H1 (cell line): ENCODE measurements at regions not wholly inside any gene's neighbourhood (a gene's known extent, or its start where the extent isn't known, plus 50 kb on each side); places are given as distances from the start of the nearest gene placed in this dataset.

ENCODE experiments used
- CTCF ChIA-PET: fragments of 300-600 bp; sonication (Branson Sonifier 250); formaldehyde crosslinking; loops from one replicate; lab custom pipeline; 2021; ENCODE audit not compliant: partially characterized antibody; lab: Charles Lee
- POLR2A ChIA-PET: fragments of 300-600 bp; sonication (Branson Sonifier 250); formaldehyde crosslinking; loops from one replicate; lab custom pipeline; 2021; ENCODE audit warnings: inconsistent platforms; ENCODE audit not compliant: partially characterized antibody; lab: Charles Lee
- DNase-seq, 2 experiments: peaks; one replicate each; pipeline versions ENCODE4 v3.0.0 to v3.0.0-alpha.2; 2010 to 2022; ENCODE audit warnings: low spot score in 2 of 2, low read depth in 1 of 2, mixed read lengths in 1 of 2
- FAIRE-seq: peaks from 2 replicates; lab custom pipeline; 2011; peaks lifted over from hg19 to GRCh38; lab: Jason Lieb, UNC
- H2AFZ ChIP-seq: 2 replicates; pipeline ENCODE4 v1.8.1; 2012; ENCODE audit warnings: low read length, inconsistent platforms
- H2AK5ac ChIP-seq: 2 replicates; pipeline ENCODE4 v1.6.1; 2013; ENCODE audit warnings: low read depth, low read length
- H2BK120ac ChIP-seq: replicated peaks from 2 replicates; pipeline ENCODE3; 2013; ENCODE audit warnings: low read depth, low read length, inconsistent platforms
- H2BK12ac ChIP-seq: 2 replicates; pipeline ENCODE4 v1.6.1; 2013; ENCODE audit warnings: low read depth, low read length
- H2BK15ac ChIP-seq: 2 replicates; pipeline ENCODE4 v1.6.1; 2013; ENCODE audit warnings: low read length
- H2BK20ac ChIP-seq: 2 replicates; pipeline ENCODE4 v1.6.1; 2013; ENCODE audit warnings: low read length
- H2BK5ac ChIP-seq: 2 replicates; pipeline ENCODE4 v1.6.1; 2013; ENCODE audit warnings: low read depth, low read length
- H3K14ac ChIP-seq: 2 replicates; pipeline ENCODE4 v1.6.1; 2013; ENCODE audit warnings: inconsistent platforms; ENCODE audit not compliant: insufficient read length
- H3K18ac ChIP-seq: 2 replicates; pipeline ENCODE4 v1.6.1; 2013; ENCODE audit warnings: low read length; ENCODE audit errors: extremely low read depth
- H3K23ac ChIP-seq: 2 replicates; pipeline ENCODE4 v1.6.1; 2013; ENCODE audit warnings: inconsistent platforms; ENCODE audit not compliant: insufficient read length
- H3K23me2 ChIP-seq: 2 replicates; pipeline ENCODE4 v1.6.1; 2013; ENCODE audit warnings: low read depth, low read length
- H3K27ac ChIP-seq: 2 replicates; pipeline ENCODE4 v1.6.1; 2011; ENCODE audit warnings: low read depth, low read length, inconsistent platforms
- H3K27me3 ChIP-seq, 4 experiments: replicated peaks in 1 of 4; 1 replicate in 1 of 4; 2 replicates in 3 of 4; pipeline versions ENCODE4 v1.6.1 to v1.8.1; 2011 to 2013; ENCODE audit warnings: low read length in 3 of 4, mild to moderate bottlenecking in 3 of 4, inconsistent platforms in 2 of 4, mixed read lengths in 2 of 4, moderate library complexity in 1 of 4; ENCODE audit not compliant: control insufficient read depth in 3 of 4, insufficient read depth in 3 of 4; ENCODE audit errors: extremely low read depth in 1 of 4
- H3K36me3 ChIP-seq, 4 experiments: 2 replicates each; pipeline versions ENCODE4 v1.6.1 to v1.8.1; 2011 to 2013; ENCODE audit warnings: mild to moderate bottlenecking in 4 of 4, low read length in 3 of 4, moderate library complexity in 2 of 4, control low read depth in 1 of 4, inconsistent platforms in 1 of 4; ENCODE audit not compliant: insufficient read depth in 4 of 4, control insufficient read depth in 2 of 4
- H3K4ac ChIP-seq: replicated peaks from 2 replicates; pipeline ENCODE3; 2013; ENCODE audit warnings: low read length, low read depth, mixed read lengths, inconsistent platforms; ENCODE audit not compliant: insufficient read length
- H3K4me1 ChIP-seq, 4 experiments: replicated peaks in 1 of 4; 1 replicate in 1 of 4; 2 replicates in 3 of 4; pipeline versions ENCODE4 v1.6.1 to v1.8.1; 2011 to 2013; ENCODE audit warnings: low read length in 3 of 4, inconsistent platforms in 2 of 4, mixed read lengths in 1 of 4; ENCODE audit not compliant: insufficient read depth in 4 of 4, control insufficient read depth in 3 of 4
- H3K4me2 ChIP-seq, 2 experiments: 2 replicates each; pipeline versions ENCODE4 v1.6.1 to v1.8.1; 2011 to 2013; ENCODE audit warnings: low read depth in 2 of 2, low read length in 2 of 2, control low read depth in 1 of 2, inconsistent platforms in 1 of 2, mild to moderate bottlenecking in 1 of 2; ENCODE audit not compliant: insufficient read depth in 1 of 2
- H3K4me3 ChIP-seq, 4 experiments: fragments of 200-600, 300-600 bp in 1 of 4; sonication (generic), shearing (Covaris generic), sonication (Bioruptor Twin) in 1 of 4; 2 replicates each; pipeline versions ENCODE4 v1.5.1 to v1.8.1; 2011 to 2016; ENCODE audit warnings: low read length in 4 of 4, low read depth in 3 of 4, control low read depth in 2 of 4, inconsistent platforms in 2 of 4, mild to moderate bottlenecking in 2 of 4, mixed read lengths in 1 of 4, moderate library complexity in 1 of 4; ENCODE audit not compliant: insufficient read depth in 2 of 4; ENCODE audit errors: extremely low read depth in 1 of 4
- H3K56ac ChIP-seq: replicated peaks from 2 replicates; pipeline ENCODE3; 2013; ENCODE audit warnings: low read depth, mild to moderate bottlenecking, mixed read lengths, low read length, inconsistent platforms; ENCODE audit not compliant: insufficient read length
- H3K79me1 ChIP-seq: 2 replicates; pipeline ENCODE4 v1.6.1; 2013; ENCODE audit warnings: low read depth, low read length, control low read depth
- H3K79me2 ChIP-seq, 2 experiments: 2 replicates each; pipeline versions ENCODE4 v1.6.1 to v1.8.1; 2012 to 2013; ENCODE audit warnings: low read length in 2 of 2, mild to moderate bottlenecking in 2 of 2, inconsistent platforms in 1 of 2; ENCODE audit not compliant: insufficient read depth in 2 of 2, control insufficient read depth in 1 of 2
- H3K9ac ChIP-seq, 4 experiments: replicated peaks in 1 of 4; 1 replicate in 1 of 4; 2 replicates in 3 of 4; pipeline versions ENCODE4 v1.6.1 to v1.8.1; 2011 to 2013; ENCODE audit warnings: low read depth in 3 of 4, low read length in 3 of 4, control low read depth in 2 of 4, mild to moderate bottlenecking in 2 of 4, moderate library complexity in 2 of 4, inconsistent platforms in 1 of 4; ENCODE audit errors: extremely low read depth in 1 of 4
- H3K9me3 ChIP-seq, 2 experiments: 2 replicates each; pipeline versions ENCODE4 v1.6.1 to v1.8.1; 2012 to 2013; ENCODE audit warnings: mild to moderate bottlenecking in 2 of 2, moderate library complexity in 2 of 2, control low read depth in 1 of 2, inconsistent platforms in 1 of 2, low read depth in 1 of 2, low read length in 1 of 2, mixed read lengths in 1 of 2; ENCODE audit not compliant: insufficient read depth in 2 of 2
- H4K20me1 ChIP-seq, 2 experiments: replicated peaks in 1 of 2; 2 replicates each; pipeline versions ENCODE3 to v1.8.1; 2011 to 2013; ENCODE audit warnings: inconsistent platforms in 2 of 2, low read length in 2 of 2, mild to moderate bottlenecking in 1 of 2; ENCODE audit not compliant: insufficient read depth in 2 of 2, control insufficient read depth in 1 of 2
- H4K5ac ChIP-seq: 2 replicates; pipeline ENCODE4 v1.6.1; 2013; ENCODE audit warnings: low read length, low read depth, mixed read lengths, inconsistent platforms; ENCODE audit not compliant: insufficient read length
- H4K8ac ChIP-seq: 2 replicates; pipeline ENCODE4 v1.8.0; 2013; ENCODE audit warnings: mild to moderate bottlenecking, moderate library complexity, low read length, inconsistent platforms; ENCODE audit not compliant: insufficient read depth; ENCODE audit errors: extremely low read depth
- H4K91ac ChIP-seq: replicated peaks from 2 replicates; pipeline ENCODE3; 2013; ENCODE audit warnings: low read length, mixed read lengths, inconsistent platforms; ENCODE audit not compliant: insufficient read length
- CTCF ChIP-seq, 3 experiments: IDR thresholded peaks; 1 replicate in 2 of 3; 2 replicates in 1 of 3; pipeline versions ENCODE4 v1.5.1 to v1.6.1; 2011; ENCODE audit warnings: low read length in 3 of 3, mild to moderate bottlenecking in 3 of 3, inconsistent platforms in 2 of 3, low read depth in 1 of 3, moderate library complexity in 1 of 3; ENCODE audit not compliant: insufficient read depth in 1 of 3; ENCODE audit errors: control extremely low read depth in 1 of 3
- FOSL1 ChIP-seq: IDR thresholded peaks from 2 replicates; pipeline ENCODE4 v1.6.1; 2011; ENCODE audit warnings: mild to moderate bottlenecking, low read depth, low read length, moderate library complexity; ENCODE audit not compliant: insufficient read depth
- JUN ChIP-seq: IDR thresholded peaks from 2 replicates; pipeline ENCODE4 v1.6.1; 2011; ENCODE audit warnings: low read depth, mild to moderate bottlenecking, improper control_type of control experiment, low read length
- NANOG ChIP-seq: IDR thresholded peaks from 2 replicates; pipeline ENCODE4 v1.6.1; 2011; ENCODE audit warnings: low read length, low read depth, mild to moderate bottlenecking, inconsistent platforms; ENCODE audit not compliant: insufficient read depth, poor library complexity, severe bottlenecking
- SRF ChIP-seq: IDR thresholded peaks from 2 replicates; pipeline ENCODE4 v1.6.1; 2011; ENCODE audit warnings: mild to moderate bottlenecking, low read depth, low read length, moderate library complexity
- WGBS, 2 experiments: shearing (Covaris generic) in 1 of 2; methylation state at CpG; one replicate each; pipeline versions ENCODE4 v1.1.6 to v1.1.7; 2013 to 2015; ENCODE audit warnings: low lambda C conversion rate in 2 of 2, mixed read lengths in 2 of 2, inconsistent platforms in 1 of 2, low coverage in 1 of 2, missing lambda C conversion rate in 1 of 2; ENCODE audit not compliant: insufficient replicate concordance in 2 of 2, insufficient coverage in 1 of 2, insufficient read length in 1 of 2; ENCODE audit errors: extremely low coverage in 1 of 2, missing lambda C conversion rate in 1 of 2; 5-methylcytosine and 5-hydroxymethylcytosine counted together

- WGBS, 2 experiments = 96% methylated on average over 4 of the region's 5 CpGs; no CpG with 5 or more reads in 1 of the 2 experiments
- no peak overlapping the region for H2AK5ac ChIP-seq
Measured at GRCh38 chrX:128464116-128464515, 411.9 kb upstream of the ACTRT1 start.

More at GRCh38 chrX:128464116-128464515, 411.9 kb upstream of the ACTRT1 start:
- CTCF ChIA-PET = no interaction called here
- Histone ChIP-seq H3K4me3 (no peak overlapping the region), H3K4ac (no peak overlapping the region), H3K9me3 (no peaks in the 10 kb centered on the region), H4K5ac (no peak overlapping the region), H3K14ac (no peak overlapping the region), H3K4me2 (no peak overlapping the region), H3K79me2 (no peaks in the 10 kb centered on the region), H3K23ac (no peak overlapping the region), H2BK12ac (no peak overlapping the region), H2AFZ (no peak overlapping the region), H3K9ac (no peak overlapping the region), H2BK120ac (no peak overlapping the region), H3K23me2 (no peaks in the 10 kb centered on the region), H2BK15ac (no peak overlapping the region), H3K36me3 (no peaks in the 10 kb centered on the region), H3K27me3 (no peaks in the 10 kb centered on the region), H3K79me1 (no peaks in the 10 kb centered on the region), H3K18ac (no peak overlapping the region), H2BK20ac (no peak overlapping the region), H3K4me1 (no peaks in the 10 kb centered on the region), H4K8ac (no peak overlapping the region), H2BK5ac (no peak overlapping the region), H3K56ac (no peak overlapping the region), H4K91ac (no peak overlapping the region), H4K20me1 (no peaks in the 10 kb centered on the region), H3K27ac (no peak overlapping the region)
- FAIRE-seq (no peak), DNase-seq (no peak)
- POLR2A ChIA-PET = no interaction called here
- TF ChIP-seq NANOG = no peak
- no peak for TF ChIP-seq JUN
- TF ChIP-seq SRF = no peak
- TF ChIP-seq FOSL1 = no peak
- no peak for TF ChIP-seq CTCF (IDR thresholded peaks at IDR 0.05; ENCODE audit: control extremely low read depth in 1 of 3, insufficient read depth in 1 of 3, low read depth in 1 of 3, low read length in 3 of 3)
